ENCODE measurements at regions not wholly inside any gene's neighbourhood (a gene's known extent, or its start where the extent isn't known, plus 50 kb on each side); places are given as distances from the start of the nearest gene placed in this dataset.

DNA sequence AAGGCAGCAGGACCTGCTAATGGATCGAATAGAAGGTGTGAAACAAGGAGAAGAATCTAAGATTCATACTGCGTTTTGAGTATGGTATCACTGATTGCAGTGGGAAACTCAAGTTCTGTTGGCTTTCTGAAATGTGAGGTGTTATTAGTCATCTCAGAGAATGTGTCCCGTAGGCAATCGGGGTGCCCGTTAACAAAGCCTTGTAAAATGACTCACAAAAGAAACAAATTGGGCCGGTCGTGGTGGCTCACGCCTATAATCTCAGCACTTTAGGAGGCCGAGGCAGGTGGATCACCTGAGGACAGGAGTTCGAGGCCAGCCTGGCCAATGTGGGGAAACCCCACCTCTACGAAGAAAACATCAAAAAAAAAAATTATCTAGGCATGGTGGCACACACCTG lies 118.2 kb upstream of the C7orf33 start:
- no peak for DNase-seq

DNA sequence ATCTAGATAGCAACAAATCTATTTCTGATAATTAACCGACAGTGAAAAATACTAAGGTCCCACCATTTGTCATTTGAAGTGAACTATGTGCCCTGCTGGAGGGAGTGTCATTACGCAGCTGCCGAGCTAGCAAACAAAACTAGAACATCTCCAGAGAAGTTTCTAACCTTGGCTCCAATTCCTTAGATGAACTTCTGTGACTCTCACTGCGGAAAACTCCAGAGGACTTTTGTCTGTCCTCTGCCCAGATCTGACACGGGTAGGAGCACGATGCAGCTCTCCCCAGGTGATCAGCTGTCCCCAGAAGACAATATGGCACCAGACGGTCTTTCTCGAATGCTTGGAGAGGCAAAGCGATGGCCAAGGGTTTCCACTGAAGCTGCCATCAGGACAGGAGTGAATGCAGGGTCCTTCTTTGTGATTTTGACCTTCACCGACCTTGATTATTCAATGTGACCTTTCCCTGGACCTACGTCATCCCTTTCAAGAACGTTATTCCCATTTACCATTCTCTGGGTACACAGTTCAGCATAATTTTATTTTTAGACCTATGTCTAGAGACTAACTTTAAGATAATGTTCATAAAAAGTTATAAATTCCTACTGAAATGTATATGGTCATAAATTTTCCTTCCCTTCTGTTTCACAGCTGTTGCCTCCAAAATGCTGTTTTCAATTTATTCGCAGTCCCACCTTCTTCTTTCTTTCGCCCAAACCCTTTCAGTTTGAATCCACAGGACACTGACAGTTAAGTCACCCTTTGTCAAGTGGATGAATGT lies 116.7 kb upstream of the C7orf33 start:
- no peak for DNase-seq

DNA sequence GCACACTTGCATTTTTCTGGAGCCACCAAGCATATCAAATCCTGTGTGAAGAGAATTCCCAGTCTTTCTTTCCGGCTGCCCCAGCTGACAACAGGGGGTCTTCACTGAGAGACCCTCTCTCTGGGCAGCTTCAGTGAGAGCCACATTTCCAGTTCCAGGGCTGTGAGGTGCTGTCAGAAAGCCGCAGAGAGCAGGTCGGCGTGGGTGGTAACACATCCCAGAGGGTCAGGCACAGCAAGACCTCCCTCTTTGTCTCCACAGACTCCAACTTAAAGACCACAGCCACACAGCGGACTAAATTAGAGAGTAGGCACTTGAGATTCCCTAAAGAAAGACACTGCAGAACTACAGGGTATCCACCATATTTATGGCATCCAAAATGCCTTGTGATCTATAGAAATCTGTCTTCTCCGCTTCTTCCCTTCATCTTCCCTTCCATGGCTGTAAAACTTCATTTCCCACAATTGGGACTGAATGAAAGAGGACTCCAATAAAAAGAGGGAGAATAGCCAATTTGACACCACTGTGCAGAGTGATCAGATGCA lies 116.0 kb upstream of the C7orf33 start:
- no peak for DNase-seq

DNA sequence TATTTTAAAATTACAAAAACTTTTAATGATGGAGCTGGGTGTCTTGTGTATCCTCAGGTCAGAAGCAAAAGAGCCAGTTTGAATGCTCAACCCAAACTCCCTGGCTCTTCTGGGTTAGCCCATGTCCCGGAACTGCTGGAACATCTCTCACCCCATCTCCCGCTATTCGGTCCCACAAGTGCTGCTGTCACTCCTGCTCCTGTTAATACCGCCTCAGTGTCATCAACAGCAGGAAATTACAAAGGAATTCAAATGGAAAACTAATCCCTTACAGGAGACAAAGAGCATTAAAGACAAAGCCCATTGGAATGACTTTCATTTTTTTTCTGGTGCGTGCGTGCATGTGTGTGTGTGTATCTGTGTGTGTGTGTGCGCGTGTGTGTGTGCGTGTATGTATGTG lies 112.0 kb upstream of the C7orf33 start:
- DNase-seq = no peak

DNA sequence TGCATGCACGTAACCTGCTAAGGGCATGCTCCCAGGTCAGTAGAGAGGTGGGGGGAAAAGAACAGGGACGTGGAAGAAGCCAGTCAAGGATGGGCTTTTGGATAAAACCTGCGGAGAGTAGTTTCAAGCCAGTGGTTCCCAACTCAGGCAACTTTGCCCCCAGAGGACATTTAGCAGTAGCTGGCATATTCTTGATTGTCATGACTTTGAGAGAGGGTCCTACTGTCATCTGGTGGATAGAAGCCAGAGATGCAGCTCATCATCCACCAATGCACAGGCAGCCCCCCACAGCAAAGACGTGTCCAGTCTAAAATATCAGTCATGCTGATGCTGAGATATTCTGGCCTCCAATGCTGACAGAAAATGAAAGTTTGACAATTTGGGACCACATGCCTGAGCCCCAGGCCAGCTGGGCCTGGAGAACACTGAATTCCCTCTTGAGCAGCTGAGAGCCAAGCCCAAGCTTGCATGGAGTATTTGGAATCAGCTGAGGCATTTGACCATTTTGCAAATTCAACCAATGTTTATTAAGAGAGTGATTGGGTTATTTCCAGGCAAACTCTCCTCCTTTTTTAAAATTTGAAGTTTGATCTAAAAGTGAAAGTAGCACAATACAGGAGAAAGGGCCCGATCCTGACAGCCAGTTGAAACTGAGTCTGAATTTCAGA lies 110.0 kb upstream of the C7orf33 start:
- DNase-seq = no peak

DNA sequence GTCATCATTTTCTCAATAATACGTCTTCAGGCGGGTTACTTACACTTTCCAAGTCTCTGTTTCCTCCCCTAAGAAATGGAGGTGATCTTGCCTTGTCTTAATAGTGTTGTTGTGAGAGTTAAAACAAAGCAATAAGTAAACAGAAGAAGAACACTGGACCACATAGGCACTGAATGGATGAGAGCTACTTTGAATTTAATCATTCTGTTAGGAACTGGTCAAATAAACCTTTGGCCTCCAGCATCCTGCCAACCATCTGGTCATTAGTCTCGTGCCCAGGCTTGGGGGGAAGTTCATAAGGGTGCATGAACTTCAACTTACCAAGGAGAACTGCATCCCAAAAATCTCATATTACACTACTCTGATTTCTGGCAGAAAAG lies 109.4 kb upstream of the C7orf33 start:
- no peak for DNase-seq

DNA sequence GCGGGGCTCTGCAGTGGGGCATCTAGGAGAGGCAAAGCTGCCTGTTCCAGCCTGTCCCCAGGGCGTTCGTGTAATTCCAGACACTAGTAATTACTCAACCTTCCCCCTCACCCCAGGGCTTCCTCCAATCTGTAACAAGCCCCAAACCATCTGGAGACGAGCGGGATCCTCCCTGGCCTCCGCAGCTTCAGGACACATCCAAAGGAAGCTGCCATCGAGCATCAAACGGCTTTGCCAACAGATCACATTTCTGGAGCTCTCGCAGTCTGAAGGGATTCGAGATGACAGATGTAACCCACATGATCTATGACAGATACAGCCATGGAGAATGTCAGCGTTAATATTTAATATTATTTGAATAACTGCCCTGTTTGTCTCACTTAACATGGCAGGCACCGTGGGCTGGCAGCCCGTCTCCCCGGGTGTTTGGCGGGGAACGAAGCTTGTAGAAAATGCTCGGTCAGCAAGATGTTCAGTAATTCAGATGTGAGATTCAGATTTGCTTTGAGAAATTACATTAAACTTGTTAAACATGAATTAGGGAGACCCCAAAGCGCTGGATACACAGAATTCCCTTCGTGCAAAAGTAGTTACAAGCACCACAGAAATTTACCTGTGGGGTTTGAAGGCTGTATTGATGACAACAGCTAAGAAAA lies 108.5 kb upstream of the C7orf33 start:
- no peak for DNase-seq

DNA sequence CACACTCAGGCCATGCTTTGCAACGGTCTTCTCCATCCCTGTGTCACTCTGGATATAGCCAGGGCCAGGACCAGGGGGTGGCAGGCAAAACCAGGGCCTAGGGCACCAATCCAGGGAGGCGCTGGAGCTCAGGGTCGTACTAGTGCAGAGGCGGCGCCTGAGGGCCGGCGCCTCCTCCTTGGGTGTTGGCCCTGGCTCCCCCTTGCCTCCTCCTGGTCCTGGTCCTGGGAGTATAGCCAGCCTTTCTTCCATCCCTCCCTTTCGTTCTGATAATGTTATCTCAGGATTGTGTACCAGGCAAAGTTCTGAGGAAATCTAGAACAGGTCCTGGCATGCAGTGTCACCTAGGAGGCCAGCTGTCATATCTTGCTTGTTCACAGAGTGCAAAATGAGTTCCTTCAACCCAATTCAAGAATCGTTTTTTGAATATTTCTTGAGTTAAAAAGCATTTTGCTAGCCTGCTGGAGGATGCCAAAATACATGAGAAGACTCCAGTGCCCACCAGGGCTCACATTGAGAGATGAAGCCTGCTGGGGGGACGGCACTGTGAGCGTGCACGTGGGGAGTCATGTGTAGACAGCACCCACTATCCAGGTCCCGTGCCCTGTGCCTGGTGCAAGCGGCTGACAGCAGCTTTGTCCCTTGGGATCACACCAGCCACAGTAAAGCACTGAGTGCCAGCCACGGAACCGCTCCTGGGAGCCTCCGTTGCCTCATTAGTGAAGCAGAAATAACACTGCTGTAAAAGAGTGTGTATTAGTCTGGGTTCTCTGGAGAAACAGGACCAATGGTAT lies 106.9 kb upstream of the C7orf33 start:
- DNase-seq = no peak

DNA sequence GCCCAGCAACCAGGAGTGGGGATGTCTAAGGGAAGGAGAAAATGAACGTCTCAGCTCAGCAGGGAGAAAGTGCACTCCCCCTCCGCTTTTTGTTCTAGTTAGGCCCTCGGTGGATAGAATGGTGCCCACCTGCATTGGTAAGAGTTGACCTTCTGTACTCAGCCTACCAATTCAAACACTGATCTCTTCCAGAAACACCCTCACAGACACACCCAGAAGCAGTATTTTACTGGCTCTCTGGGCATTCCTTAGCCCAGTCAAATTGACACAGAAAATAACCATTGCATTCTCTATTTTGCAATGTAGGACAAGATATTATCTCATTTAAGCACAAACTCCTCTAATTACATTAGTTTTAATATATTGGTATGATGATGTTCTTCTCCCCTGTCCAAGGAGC lies 106.1 kb upstream of the C7orf33 start:
- no peak for DNase-seq

DNA sequence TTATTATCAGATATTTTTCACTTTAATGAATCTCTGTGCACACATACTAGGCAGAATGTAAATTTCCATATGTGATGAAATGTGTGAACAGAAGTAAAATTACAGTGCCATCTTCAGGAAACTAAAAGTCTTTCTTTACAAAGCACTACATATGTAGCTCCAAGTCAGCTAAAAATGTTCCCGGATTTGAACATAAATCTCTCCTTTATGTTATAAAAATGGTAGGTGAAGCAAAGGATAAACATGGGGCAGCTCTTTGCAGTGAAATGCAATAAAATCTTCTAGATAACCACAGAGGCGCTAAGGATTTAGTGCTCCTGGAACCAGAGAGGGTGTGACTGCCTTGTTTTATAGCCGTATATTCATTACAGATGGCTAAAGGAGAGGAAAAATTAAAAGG lies 104.9 kb upstream of the C7orf33 start:
- DNase-seq = no peak

DNA sequence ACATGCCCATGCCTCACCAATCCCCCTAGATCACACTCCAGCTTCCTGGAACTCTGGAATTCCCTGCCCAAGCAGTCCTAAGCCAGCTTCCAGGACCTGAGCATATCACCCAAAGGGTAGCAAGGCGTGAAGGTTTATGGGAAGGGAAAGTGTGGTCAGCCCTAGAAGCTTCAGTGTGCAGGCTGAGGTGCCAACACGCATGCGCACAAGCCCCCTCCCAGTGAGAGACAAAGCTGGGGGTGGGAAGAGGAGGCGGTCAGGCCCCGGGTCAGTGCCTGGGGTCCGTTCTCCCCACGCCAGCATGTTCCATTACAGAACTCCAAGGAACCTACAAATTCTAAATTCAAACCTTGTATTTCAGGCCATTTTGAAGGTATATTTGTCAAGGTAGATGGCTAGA lies 103.6 kb upstream of the C7orf33 start:
- no peak for DNase-seq

DNA sequence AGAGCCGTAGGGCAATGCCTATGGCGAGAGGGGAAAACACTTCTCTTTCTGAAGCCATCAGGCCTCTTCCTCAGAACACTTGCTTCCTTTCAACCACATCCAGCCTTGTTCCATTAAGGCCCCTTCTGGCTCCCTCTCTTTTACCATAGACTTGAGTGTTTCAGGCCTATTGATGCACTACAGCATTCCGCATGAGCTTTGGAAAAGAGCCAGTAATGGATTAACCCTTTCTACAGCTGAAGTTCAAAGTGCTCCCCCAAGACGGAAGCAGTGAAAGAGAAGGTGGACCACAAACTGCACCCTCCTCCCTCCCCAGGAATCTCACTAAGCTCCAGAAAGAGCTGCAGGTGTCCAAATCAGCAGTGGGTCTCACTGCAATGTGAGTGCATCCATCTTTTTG lies 102.7 kb upstream of the C7orf33 start:
- no peak for DNase-seq

DNA sequence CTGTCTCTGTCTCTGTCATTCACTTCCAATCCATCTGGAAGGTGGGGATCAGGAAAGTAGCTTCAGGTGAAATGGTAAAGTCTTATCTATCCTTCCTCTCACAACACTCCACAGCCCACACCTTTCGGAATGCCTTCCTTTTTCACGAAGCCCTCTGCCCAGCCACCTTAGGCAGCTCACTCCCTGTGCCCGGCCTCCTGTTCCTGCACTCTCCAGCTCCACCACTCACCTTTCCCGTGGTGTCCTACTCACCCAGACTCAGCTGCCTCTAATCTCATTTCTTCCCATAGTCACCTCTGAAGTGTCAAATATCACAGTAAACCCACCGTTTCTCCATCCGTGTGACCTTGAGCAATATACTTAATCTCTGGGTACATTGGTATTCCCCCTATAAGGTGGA lies 100.9 kb upstream of the C7orf33 start:
- DNase-seq = no peak

DNA sequence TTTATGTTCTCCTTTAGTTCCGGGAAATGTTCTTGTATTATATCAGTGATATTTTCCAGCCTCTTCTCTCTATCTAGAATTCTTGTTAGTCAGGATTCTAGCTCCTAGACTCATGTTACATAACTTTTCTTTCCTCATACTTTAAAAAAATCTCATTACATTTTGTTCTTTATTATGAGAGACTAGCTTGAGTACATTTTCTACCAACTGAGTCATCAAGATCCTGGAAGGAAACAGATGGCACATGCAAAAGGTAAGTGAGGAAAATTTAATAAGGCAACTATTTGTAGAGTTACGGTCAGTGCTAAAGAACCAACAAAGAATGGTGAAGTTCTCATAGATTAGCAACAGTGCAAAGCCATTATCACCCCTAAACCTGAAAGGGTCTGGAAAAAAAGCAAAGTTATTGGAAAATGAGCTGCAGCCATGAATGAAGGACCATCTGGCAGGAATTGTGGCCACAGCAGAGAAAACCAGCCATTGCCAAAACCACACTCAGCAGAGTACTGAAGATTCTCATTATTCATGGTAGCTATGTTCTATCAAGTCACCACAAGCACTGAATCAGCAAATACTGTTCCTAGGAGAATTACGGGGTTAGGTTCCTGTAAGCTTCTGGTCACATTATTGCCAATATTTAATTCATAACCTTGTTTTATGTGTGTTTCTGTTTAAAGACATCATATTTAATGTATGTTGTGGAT lies 98.3 kb upstream of the C7orf33 start:
- DNase-seq = no peak

DNA sequence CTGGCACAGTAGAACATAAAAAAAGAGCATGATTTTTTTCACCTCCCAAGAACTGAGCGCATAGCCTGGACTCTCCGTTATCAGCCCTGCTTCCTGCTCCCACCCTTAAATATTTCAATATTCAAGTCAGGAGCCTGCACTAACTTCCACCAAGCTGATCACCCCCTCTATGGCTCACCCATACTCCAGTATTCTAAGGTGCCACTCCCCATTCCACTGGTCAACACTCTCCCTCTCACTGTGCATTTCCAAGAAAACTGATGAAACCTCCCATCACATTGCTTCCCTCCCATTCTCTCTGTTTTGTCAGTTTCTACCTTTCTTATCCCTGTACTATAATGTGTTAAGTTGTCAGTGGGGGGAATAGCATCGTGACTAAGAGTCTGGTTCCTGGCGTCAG lies 95.0 kb upstream of the C7orf33 start:
- no peak for DNase-seq

DNA sequence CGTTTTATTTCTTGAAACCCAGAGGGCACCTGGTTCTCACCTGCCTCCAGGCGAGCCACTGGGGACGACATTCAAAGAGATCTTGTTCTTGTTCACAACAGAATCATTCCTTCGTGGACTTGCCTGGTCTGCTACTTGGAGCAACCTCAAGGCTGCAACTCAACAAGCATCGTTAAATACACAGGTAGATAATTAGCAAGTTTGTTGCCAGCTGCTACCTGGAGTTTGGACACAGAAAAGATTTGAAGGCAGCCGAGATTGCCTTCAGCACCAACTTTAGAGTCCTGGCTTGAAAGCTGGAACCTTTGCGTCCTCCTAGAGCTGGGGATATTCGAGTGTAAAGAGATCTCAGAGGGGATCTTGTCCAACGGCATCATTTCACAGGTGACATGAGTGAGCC lies 89.6 kb upstream of the C7orf33 start:
- DNase-seq = no peak

DNA sequence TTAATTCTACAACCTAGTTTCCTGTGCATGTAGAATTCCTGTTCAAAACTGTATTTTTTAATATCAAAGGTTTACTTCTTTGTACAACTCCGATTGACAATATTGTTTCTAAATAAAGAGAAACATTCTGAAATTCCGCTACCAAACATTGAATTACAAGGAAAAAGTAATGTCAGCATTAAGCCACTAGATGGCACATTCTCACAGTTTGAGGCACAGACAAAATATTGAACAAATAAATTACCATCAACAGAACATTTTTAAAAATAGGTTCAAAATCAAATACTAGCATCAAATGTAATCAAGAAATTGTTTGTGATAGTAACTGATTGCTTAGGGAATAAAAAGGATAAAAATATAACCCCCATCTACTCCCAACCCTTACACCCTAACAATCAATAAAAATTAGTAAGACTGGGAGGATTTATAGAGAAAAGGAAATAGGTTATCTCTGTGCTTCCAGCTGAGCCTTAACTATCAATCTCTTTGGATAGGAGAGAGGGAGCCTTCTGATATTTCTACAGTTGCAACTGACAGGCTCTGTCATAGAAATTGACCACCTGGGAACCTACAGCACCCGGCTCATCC lies 86.6 kb upstream of the C7orf33 start:
- DNase-seq = peak; percentile 63

DNA sequence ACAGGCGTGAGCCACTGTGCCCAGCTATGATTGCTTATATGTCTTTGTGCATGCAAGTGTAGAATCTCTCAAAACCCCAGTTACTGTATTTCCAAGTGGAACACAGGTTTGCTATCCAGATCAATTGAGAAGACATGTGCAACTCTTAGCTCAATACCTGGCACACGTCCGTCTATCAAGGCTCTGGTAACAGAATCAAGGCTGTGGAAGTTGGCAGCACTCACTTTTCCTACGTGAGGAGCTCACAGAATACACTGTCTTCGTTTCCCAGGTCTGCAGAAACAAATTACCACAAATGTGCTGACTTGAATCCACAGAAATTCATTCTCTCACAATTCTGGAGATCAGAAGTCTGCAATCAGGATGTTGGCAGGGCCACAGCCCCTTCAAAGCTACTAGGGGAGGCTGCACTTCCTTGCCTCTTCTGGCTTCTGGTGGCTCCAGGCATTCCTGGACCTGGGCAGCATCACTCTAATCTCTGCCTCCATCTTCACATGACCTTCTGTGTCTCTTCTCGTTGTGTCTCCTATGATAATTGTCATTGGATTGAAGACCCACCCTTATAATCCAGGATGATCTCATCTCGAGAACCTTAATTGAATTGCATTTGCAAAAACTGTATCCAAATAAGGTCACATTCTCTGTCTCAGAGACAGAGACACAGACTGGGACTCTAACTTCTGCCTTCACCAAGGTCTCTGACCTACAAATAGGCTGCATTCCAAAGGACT lies 84.8 kb upstream of the C7orf33 start:
- no peak for DNase-seq

DNA sequence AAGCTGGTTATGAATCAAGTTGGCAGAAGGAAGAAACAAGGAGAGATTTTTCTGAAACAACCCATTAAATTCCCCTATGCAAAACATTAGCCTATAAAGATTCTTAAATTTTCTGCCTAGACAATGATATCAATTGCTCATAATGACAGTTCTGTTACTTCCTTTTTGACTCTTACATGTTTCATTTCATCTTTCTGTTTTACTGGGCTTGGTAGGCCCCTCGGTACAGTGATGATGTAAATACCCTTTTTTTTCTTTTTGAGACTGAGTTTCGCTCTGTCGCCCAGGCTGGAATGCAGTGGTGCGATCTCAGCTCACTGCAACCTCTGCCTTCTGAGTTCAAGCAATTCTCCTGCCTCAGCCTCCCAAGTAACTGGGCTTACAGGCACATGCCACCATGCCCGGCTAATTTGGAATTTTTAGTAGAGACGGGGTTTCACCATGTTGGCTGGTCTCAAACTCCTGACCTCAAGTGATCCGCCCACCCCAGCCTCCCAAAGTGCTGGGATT lies 83.4 kb upstream of the C7orf33 start:
- peak; percentile 65 for DNase-seq

DNA sequence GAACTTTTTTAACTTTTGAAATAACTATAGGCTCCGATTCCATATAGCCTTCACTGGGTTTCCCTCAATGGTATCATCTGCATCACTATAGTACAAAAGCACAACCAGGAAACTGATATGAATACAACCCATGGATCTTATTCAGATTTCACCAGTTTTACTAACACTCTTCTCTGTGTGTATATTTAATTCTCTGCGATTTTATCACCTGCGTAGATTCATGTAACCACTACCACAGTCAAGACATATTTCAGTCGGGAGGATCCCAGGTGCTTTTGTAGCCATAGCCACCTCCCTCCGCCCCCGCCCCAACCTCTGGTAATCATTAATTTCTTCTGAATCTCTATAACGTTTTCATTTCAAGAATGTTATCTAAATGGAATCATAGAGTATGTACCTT lies 82.8 kb upstream of the C7orf33 start:
- no peak for DNase-seq

DNA sequence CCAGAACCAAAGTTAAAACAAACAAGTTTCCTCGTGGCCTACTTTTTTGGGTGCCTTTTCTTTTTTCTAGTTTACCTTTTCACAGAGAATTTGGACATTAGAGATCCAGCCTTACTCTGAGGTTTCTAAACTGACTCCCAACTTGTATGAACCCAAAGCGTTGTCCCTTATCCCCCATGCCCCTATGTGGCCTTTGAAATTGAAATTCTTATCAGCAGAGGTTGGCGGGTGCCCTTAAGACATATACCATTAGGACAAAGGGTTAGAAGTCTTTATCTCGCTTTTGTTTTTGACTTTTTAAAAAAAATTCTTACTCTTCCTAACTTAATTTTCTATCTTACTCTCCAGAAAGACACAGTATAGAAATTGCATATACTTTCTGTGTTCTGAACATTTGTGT lies 76.3 kb upstream of the C7orf33 start:
- no peak for DNase-seq
